Panc1 (cell line): ENCODE measurements at regions not wholly inside any gene's neighbourhood (a gene's known extent, or its start where the extent isn't known, plus 50 kb on each side); places are given as distances from the start of the nearest gene placed in this dataset.
"Not testable (repeated sequence)": the region's sequence is repeated elsewhere in the genome, so short reads cannot be mapped to it uniquely, and the experiment has no call there.

Experiments
- ATAC-seq: fragments of 200-7000 bp; cut with Tn5 transposase; 2 replicates; pipeline ENCODE4 v1.9.1; 2020; ENCODE audit warnings: mild to moderate bottlenecking, moderate library complexity
- BruUV-seq: library from RNA; stranded (reverse); fragments of 400-500 nt; replicated peaks from 2 replicates; lab custom pipeline; 2021; lab: Mats Ljungman, UMichigan
- CTCF ChIA-PET: fragments of 300-600 bp; sonication (Branson Sonifier 250); formaldehyde crosslinking; loops from one replicate; lab custom pipeline; 2022; ENCODE audit warnings: antibody characterized with exemption; lab: Charles Lee
- POLR2A ChIA-PET: fragments of 300-600 bp; sonication (Branson Sonifier 250); formaldehyde crosslinking; loops from one replicate; lab custom pipeline; 2022; ENCODE audit warnings: antibody characterized with exemption; lab: Charles Lee
- DNase-seq: peaks from one replicate; pipeline ENCODE4 v3.0.0-alpha.2; 2010; ENCODE audit warnings: low read depth, low spot score
- H3K27ac ChIP-seq: 2 replicates; pipeline ENCODE4 v1.5.1; 2011; ENCODE audit warnings: mild to moderate bottlenecking, low read length, inconsistent platforms
- H3K27me3 ChIP-seq: fragments of 200-500 bp; sonication (Bioruptor generic); 2 replicates; pipeline ENCODE4 v1.6.0; 2014; ENCODE audit warnings: low read length, inconsistent platforms; ENCODE audit not compliant: control insufficient read depth, insufficient read depth
- H3K36me3 ChIP-seq: fragments of 200-500 bp; sonication (Bioruptor generic); 2 replicates; pipeline ENCODE4 v1.5.1; 2014; ENCODE audit warnings: inconsistent platforms, mild to moderate bottlenecking, low read length, moderate library complexity; ENCODE audit not compliant: control insufficient read depth, insufficient read depth
- H3K4me1 ChIP-seq: 2 replicates; pipeline ENCODE4 v1.5.1; 2011; ENCODE audit warnings: inconsistent platforms, mild to moderate bottlenecking, low read length, moderate library complexity; ENCODE audit not compliant: control insufficient read depth, insufficient read depth
- H3K4me3 ChIP-seq, 2 experiments: 2 replicates each; pipeline ENCODE4 v1.5.1; 2011 to 2012; ENCODE audit warnings: low read depth in 2 of 2, low read length in 2 of 2, mild to moderate bottlenecking in 2 of 2, inconsistent platforms in 1 of 2, moderate library complexity in 1 of 2
- H3K9me3 ChIP-seq: fragments of 200-500 bp; sonication (Bioruptor generic); 2 replicates; pipeline ENCODE4 v1.5.1; 2014; ENCODE audit warnings: low read depth, mild to moderate bottlenecking, inconsistent platforms, low read length, moderate library complexity; ENCODE audit not compliant: control insufficient read depth, insufficient read depth
- CTCF ChIP-seq: fragments of 450-650 bp; IDR thresholded peaks from 2 replicates; pipeline ENCODE4 v1.5.1; 2017; ENCODE audit warnings: mild to moderate bottlenecking
- POLR2AphosphoS5 ChIP-seq: IDR thresholded peaks from 2 replicates; pipeline ENCODE4 v1.6.1; 2012; ENCODE audit warnings: mild to moderate bottlenecking, low read depth, low read length, moderate library complexity
- REST ChIP-seq, 2 experiments: IDR thresholded peaks; 2 replicates each; pipeline ENCODE4 v1.6.1; 2011 to 2012; ENCODE audit warnings: low read depth in 2 of 2, control low read depth in 1 of 2, low read length in 1 of 2, mild to moderate bottlenecking in 1 of 2, moderate library complexity in 1 of 2; ENCODE audit not compliant: insufficient read depth in 1 of 2
- SIN3A ChIP-seq: IDR thresholded peaks from 2 replicates; pipeline ENCODE4 v1.6.1; 2012; ENCODE audit warnings: low read depth, mild to moderate bottlenecking, low read length, moderate library complexity, borderline replicate concordance; ENCODE audit not compliant: insufficient read depth
- TCF7L2 ChIP-seq: IDR thresholded peaks from 2 replicates; pipeline ENCODE4 v1.6.1; 2011; ENCODE audit warnings: mild to moderate bottlenecking, low read depth, low read length, inconsistent platforms
- in situ Hi-C: cut with HindIII; loops from 2 replicates; pipeline ENCODE4 v1.10.0; 2016; ENCODE audit warnings: low sequenced_read_pairs, low pct_unique_long_range_greater_than_20kb
- intact Hi-C: fragments of 100-400 bp; cut with micrococcal nuclease; formaldehyde crosslinking; loops from one replicate; pipeline ENCODE4 v1.10.0; 2022; ENCODE audit not compliant: unreplicated experiment

GRCh38 chr6:151182958-151183357, 56.8 kb upstream of the AKAP12 start:
- POLR2A ChIA-PET, in situ Hi-C loops, H3K9me3 ChIP-seq, CTCF ChIA-PET, intact Hi-C loops, BruUV-seq, H3K36me3 ChIP-seq, ATAC-seq, H3K27ac ChIP-seq, H3K4me1 ChIP-seq, DNase-seq, H3K4me3 ChIP-seq, H3K27me3 ChIP-seq: not testable (repeated sequence)

- no TSS peak for BruUV-seq
- in situ Hi-C loops, result no loop called here
- ChIA-PET CTCF (no interaction called here), POLR2A (no interaction called here)
- H3K9me3 ChIP-seq, result no peaks in the 10 kb centered on the region
- H3K27me3 ChIP-seq, result no peaks in the 10 kb centered on the region
- ATAC-seq (no peak), DNase-seq (no peak)
- no peaks in the 10 kb centered on the region for H3K36me3 ChIP-seq
- intact Hi-C loops, result no loop called here
- no peak overlapping the region for H3K27ac ChIP-seq
- TF ChIP-seq CTCF, result no peak
- no peak for TF ChIP-seq TCF7L2
- no peak for TF ChIP-seq SIN3A
- no peak for TF ChIP-seq REST (IDR thresholded peaks at IDR 0.05; ENCODE audit: insufficient read depth in 1 of 2, low read depth in 2 of 2, low read length in 1 of 2)
- no peak for TF ChIP-seq POLR2AphosphoS5
- no peak overlapping the region for H3K4me3 ChIP-seq
- H3K4me1 ChIP-seq, result no peaks in the 10 kb centered on the region
These were observed 54.6 kb upstream of the AKAP12 start for GRCh38 chr6:151185148-151185547.

- in situ Hi-C loops, result no loop called here
- no peaks in the 10 kb centered on the region for H3K4me1 ChIP-seq
- ChIA-PET POLR2A (no interaction called here), CTCF (no interaction called here)
- no peaks in the 10 kb centered on the region for H3K27me3 ChIP-seq
- H3K36me3 ChIP-seq, result no peaks in the 10 kb centered on the region
- H3K9me3 ChIP-seq, result no peaks in the 10 kb centered on the region
- no peak for TF ChIP-seq SIN3A
- no peak for TF ChIP-seq POLR2AphosphoS5
- no peak for TF ChIP-seq TCF7L2
- TF ChIP-seq CTCF, result no peak
- no peak for TF ChIP-seq REST (IDR thresholded peaks at IDR 0.05; ENCODE audit: insufficient read depth in 1 of 2, low read depth in 2 of 2, low read length in 1 of 2)
- intact Hi-C loops, result no loop called here
- ATAC-seq (no peak), DNase-seq (no peak)
- H3K4me3 ChIP-seq, result no peak overlapping the region
- no TSS peak for BruUV-seq
- no peak overlapping the region for H3K27ac ChIP-seq
These were observed 53.5 kb upstream of the AKAP12 start for GRCh38 chr6:151186306-151186705.
